Stomach (tissue), 8 donors: ENCODE measurements at regions not wholly inside any gene's neighbourhood (a gene's known extent, or its start where the extent isn't known, plus 50 kb on each side); places are given as distances from the start of the nearest gene placed in this dataset.

Experiments
- DNase-seq, 2 donors: peaks; one replicate each; pipeline versions ENCODE4 v3.0.0 to v3.0.0-alpha.2; 2013 to 2019
- H3K27ac ChIP-seq, 5 donors: fragments of 200-600 bp in 4 of 5; sonication (generic) in 4 of 5; one replicate each; pipeline ENCODE4 v1.5.1; 2013 to 2019; ENCODE audit warnings: mild to moderate bottlenecking in 1 of 5, moderate library complexity in 1 of 5
- H3K27me3 ChIP-seq, 3 donors: fragments of 200-600 bp; sonication (generic); one replicate each; pipeline ENCODE4 v1.5.1; 2017 to 2019; ENCODE audit warnings: mixed run types in 1 of 3
- H3K36me3 ChIP-seq, 4 donors: fragments of 200-600 bp; sonication (generic); 1 replicate in 3 of 4; 2 replicates in 1 of 4; pipeline ENCODE4 v1.5.1; 2016 to 2019
- H3K4me1 ChIP-seq, 4 donors: fragments of 200-600 bp; sonication (generic); one replicate each; pipeline ENCODE4 v1.5.1; 2016 to 2019
- H3K4me3 ChIP-seq, 4 donors: fragments of 200-600 bp; sonication (generic) in 3 of 4; one replicate each; pipeline ENCODE4 v1.5.1; 2016 to 2019; ENCODE audit warnings: mild to moderate bottlenecking in 1 of 4
- H3K9me3 ChIP-seq, 4 donors: fragments of 200-600 bp; sonication (generic); one replicate each; pipeline ENCODE4 v1.5.1; 2016 to 2019
- EP300 ChIP-seq: sonication (generic); formaldehyde crosslinking; IDR thresholded peaks from one replicate; pipeline ENCODE4 v1.6.1; 2017; ENCODE audit warnings: antibody characterized with exemption
- POLR2A ChIP-seq, 4 donors: fragments of 450-650 bp; IDR thresholded peaks; one replicate each; pipeline ENCODE4 v1.6.1; 2016; ENCODE audit warnings: antibody characterized with exemption in 4 of 4, control low read depth in 2 of 4, mild to moderate bottlenecking in 1 of 4, moderate library complexity in 1 of 4
- POLR2AphosphoS5 ChIP-seq, 3 donors: sonication (generic); formaldehyde crosslinking; IDR thresholded peaks; one replicate each; pipeline ENCODE4 v1.6.1; 2016; ENCODE audit warnings: antibody characterized with exemption in 3 of 3
- WGBS, 5 donors: extraction: QIAGEN DNeasy Blood & Tissue Kit in 3 of 5; methylation state at CpG; one replicate each; pipeline versions ENCODE4 v1.1.5 to v1.1.7; 2013 to 2018; 5-methylcytosine and 5-hydroxymethylcytosine counted together
- intact Hi-C: fragments of 100-400 bp; cut with DNase I; formaldehyde crosslinking; loops from one replicate; pipeline ENCODE4 v1.15.1; 2023; ENCODE audit warnings: low total_unique reads
- TF ChIP-seq, protein P1 (sequence below), 7 experiments: fragments of 450-650 bp in 4 of 7; fragments of 200-600 bp in 3 of 7; sonication (generic) in 3 of 7; IDR thresholded peaks; one replicate each; pipeline ENCODE4 v1.5.1; 2016 to 2019; ENCODE audit warnings: antibody characterized with exemption in 7 of 7, control low read depth in 2 of 7, mild to moderate bottlenecking in 1 of 7
- donor health status: healthy with polysubstance abuse.
- donor health status: Bipolar disorder and iron deficiency.
- donor health status: healthy.

DNA sequence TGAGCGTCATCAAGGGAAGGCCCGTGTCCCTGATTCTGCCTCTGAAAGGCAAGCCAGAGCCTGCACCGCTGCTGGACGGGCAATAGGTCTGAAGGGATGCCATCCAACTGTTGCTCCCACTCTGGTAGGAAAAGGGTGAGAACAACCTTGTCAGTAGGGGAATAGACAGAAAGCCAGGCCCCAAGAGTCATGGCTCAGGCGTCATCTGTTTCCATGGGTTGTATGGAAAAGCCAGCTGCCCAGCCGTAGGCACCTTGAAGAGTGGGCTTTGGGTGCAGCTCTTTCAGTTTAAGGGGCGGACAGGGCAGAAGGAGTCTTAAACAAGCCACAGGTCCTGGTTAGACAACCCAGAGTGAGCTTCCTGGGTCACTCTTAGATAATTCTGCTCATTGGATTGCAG, 66.5 kb downstream of the RNF6 start:
- intact Hi-C loops: no loop called here
- H3K4me3 ChIP-seq: no peak overlapping the region
- TF ChIP-seq, protein P1, sequence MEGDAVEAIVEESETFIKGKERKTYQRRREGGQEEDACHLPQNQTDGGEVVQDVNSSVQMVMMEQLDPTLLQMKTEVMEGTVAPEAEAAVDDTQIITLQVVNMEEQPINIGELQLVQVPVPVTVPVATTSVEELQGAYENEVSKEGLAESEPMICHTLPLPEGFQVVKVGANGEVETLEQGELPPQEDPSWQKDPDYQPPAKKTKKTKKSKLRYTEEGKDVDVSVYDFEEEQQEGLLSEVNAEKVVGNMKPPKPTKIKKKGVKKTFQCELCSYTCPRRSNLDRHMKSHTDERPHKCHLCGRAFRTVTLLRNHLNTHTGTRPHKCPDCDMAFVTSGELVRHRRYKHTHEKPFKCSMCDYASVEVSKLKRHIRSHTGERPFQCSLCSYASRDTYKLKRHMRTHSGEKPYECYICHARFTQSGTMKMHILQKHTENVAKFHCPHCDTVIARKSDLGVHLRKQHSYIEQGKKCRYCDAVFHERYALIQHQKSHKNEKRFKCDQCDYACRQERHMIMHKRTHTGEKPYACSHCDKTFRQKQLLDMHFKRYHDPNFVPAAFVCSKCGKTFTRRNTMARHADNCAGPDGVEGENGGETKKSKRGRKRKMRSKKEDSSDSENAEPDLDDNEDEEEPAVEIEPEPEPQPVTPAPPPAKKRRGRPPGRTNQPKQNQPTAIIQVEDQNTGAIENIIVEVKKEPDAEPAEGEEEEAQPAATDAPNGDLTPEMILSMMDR (IDR thresholded peaks at IDR 0.05): no peak
- TF ChIP-seq EP300 (no peak), POLR2A (IDR thresholded peaks at IDR 0.05) (no peak), POLR2AphosphoS5 (IDR thresholded peaks at IDR 0.05) (no peak)
- WGBS, 5 donors: 82 to 94% (median 93%) methylated on average over 7 of the region's 7 CpGs
- peaks cover 0 to 9% (median 0%) of the 10 kb centered on the region in 3 donors for H3K27me3 ChIP-seq
- no peaks in the 10 kb centered on the region for H3K36me3 ChIP-seq
- H3K9me3 ChIP-seq: no peaks in the 10 kb centered on the region
- no peaks in the 10 kb centered on the region for H3K4me1 ChIP-seq
- no peak overlapping the region for H3K27ac ChIP-seq
- DNase-seq: no peak

DNA sequence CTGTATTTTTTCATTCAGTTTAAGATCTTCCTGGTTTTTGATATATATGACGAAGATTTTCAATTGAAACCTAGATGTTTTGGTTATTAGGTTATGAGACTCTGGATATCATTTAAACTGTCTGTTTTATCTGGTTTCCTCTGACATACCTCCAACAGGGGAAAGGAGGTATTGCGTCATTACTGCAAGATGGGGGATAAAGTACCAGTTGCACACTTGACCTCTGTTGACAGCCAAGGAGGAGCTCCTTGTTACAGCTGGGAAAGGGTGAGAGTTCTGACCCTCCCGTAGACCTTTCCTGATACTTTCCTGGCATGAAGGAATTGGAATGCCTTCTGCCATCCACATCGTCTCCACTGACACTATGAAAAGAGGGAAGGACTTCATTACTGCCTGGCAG, 82.0 kb upstream of the SHISA2 start:
- no peak for TF ChIP-seq EP300
- no peak for TF ChIP-seq POLR2A (IDR thresholded peaks at IDR 0.05)
- TF ChIP-seq, protein P1 (IDR thresholded peaks at IDR 0.05): no peak
- no peak for TF ChIP-seq POLR2AphosphoS5 (IDR thresholded peaks at IDR 0.05)
- intact Hi-C loops: no loop called here
- DNase-seq: no peak
- Histone ChIP-seq H3K27ac (no peak overlapping the region), H3K4me3 (no peak overlapping the region), H3K36me3 (no peaks in the 10 kb centered on the region), H3K4me1 (no peaks in the 10 kb centered on the region), H3K27me3 (no peaks in the 10 kb centered on the region), H3K9me3 (peaks cover 0 to 6% (median 3%) of the 10 kb centered on the region in 4 donors)
- WGBS, 5 donors: 83 to 89% (median 88%) methylated on average over 4 of the region's 4 CpGs

DNA sequence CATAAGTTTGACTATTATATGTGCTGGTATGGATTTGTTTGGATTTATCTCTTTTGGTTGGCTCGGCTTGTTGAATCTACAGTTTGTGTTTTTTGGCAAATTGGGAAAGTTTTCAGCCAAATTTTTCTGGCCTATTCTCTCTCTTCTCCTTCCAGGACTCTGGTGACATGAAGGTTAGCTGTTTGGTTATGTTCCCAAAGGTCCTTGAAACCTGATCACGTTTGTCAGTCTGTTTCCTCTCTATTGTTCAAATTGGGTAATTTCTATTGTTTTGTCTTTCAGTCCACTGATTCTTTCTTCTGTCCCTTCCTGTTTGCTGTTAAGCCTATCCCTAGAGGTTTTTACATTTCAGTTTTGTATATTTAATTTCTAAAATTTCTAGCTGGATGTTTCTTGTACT, 81.5 kb upstream of the SHISA2 start:
- Histone ChIP-seq H3K36me3 (no peaks in the 10 kb centered on the region), H3K4me3 (no peak overlapping the region), H3K4me1 (no peaks in the 10 kb centered on the region), H3K27me3 (no peaks in the 10 kb centered on the region), H3K9me3 (peaks cover 0 to 6% (median under 1%) of the 10 kb centered on the region in 4 donors), H3K27ac (no peak overlapping the region)
- 33 to 43% (median 40%) methylated on average over 2 of the region's 2 CpGs for WGBS, 5 donors
- intact Hi-C loops: no loop called here
- TF ChIP-seq EP300 (no peak), POLR2AphosphoS5 (IDR thresholded peaks at IDR 0.05) (no peak)
- no peak for DNase-seq

DNA sequence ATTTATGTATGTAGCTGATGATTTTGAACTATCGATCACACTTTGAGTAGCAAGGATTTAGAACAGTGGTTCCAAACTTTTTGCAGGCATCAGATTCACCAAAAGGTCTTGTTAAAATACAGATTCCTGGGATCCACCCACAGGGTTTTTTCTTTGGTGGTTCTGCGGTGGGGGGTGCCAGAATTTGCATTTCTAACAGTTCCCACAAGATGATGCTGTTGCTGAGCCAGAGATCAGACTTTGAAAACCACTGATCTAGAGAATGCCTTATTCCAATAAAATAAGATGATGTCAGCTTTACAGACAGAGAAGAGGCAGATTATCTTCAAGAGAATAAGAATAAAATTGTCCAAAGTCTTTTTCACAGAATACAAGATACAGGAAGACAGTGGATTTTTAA, 80.9 kb upstream of the SHISA2 start:
- WGBS, 5 donors: 46 to 65% (median 54%) methylated on average over 2 of the region's 2 CpGs
- Histone ChIP-seq H3K4me3 (no peak overlapping the region), H3K9me3 (peaks cover 0 to 2% (median 0%) of the 10 kb centered on the region in 4 donors)

DNA sequence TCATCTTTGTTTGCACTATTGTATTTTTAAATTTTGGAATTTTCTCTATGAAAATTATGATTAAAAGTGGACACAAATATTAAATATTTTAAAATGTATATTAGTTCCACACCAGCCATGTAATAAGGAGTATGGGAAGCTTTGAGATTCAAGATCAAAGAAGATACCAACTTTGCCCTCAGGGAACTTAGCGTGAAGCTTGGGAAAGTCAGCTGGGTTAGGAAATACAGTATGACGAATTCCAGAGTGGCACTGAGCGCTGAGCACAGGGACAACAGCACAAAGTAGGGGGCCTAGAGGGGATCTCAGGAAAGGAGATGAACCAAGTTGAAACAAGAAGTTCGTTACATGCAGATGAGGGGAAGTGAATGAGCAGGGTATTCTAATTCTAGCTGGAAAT, 76.9 kb upstream of the SHISA2 start:
- intact Hi-C loops: no loop called here
- Histone ChIP-seq H3K4me1 (no peaks in the 10 kb centered on the region), H3K27me3 (no peaks in the 10 kb centered on the region), H3K9me3 (no peaks in the 10 kb centered on the region), H3K27ac (no peak overlapping the region), H3K36me3 (no peaks in the 10 kb centered on the region), H3K4me3 (no peak overlapping the region)
- no peak for DNase-seq
- no peak for TF ChIP-seq EP300
- 81 to 86% (median 85%) methylated on average over 4 of the region's 4 CpGs for WGBS, 5 donors

More for the DNA sequence above, 80.9 kb upstream of the SHISA2 start:
- Histone ChIP-seq H3K36me3 (no peaks in the 10 kb centered on the region), H3K4me1 (no peaks in the 10 kb centered on the region), H3K27ac (no peak overlapping the region), H3K27me3 (no peaks in the 10 kb centered on the region)
- no peak for TF ChIP-seq POLR2A (IDR thresholded peaks at IDR 0.05)
- no peak for TF ChIP-seq POLR2AphosphoS5 (IDR thresholded peaks at IDR 0.05)
- TF ChIP-seq EP300: no peak
- TF ChIP-seq, protein P1 (IDR thresholded peaks at IDR 0.05): no peak
- intact Hi-C loops: no loop called here
- DNase-seq: peak in 1 of 2 donors; percentile 6
